CD14-positive monocyte (primary cell): ENCODE measurements at regions not wholly inside any gene's neighbourhood (a gene's known extent, or its start where the extent isn't known, plus 50 kb on each side); places are given as distances from the start of the nearest gene placed in this dataset.

Experiments used
- DNase-seq, 3 donors: peaks; one replicate each; pipeline ENCODE4 v3.0.0-alpha.2; 2011 to 2022
- H2AFZ ChIP-seq: 2 replicates; pipeline ENCODE4 v1.6.0; 2012; ENCODE audit warnings: mild to moderate bottlenecking, low read depth, low read length, inconsistent platforms; ENCODE audit not compliant: insufficient read depth, poor library complexity, severe bottlenecking
- H3K27ac ChIP-seq, 2 donors: 1 replicate in 1 of 2; 2 replicates in 1 of 2; pipeline ENCODE4 v1.5.1; 2012 to 2013; ENCODE audit warnings: low read length in 2 of 2, control low read depth in 1 of 2, inconsistent platforms in 1 of 2, low read depth in 1 of 2, mild to moderate bottlenecking in 1 of 2
- H3K27me3 ChIP-seq, 2 donors: one replicate each; pipeline versions ENCODE4 v1.6.0 to v1.6.1; 2011 to 2013; ENCODE audit warnings: low read length in 2 of 2; ENCODE audit not compliant: control insufficient read depth in 2 of 2, insufficient read depth in 2 of 2
- H3K36me3 ChIP-seq, 2 donors: replicated peaks in 1 of 2; 1 replicate in 1 of 2; 2 replicates in 1 of 2; pipeline versions ENCODE4 v1.5.1 to v1.6.1; 2012 to 2013; ENCODE audit warnings: low read length in 2 of 2, control low read depth in 1 of 2, inconsistent platforms in 1 of 2, mild to moderate bottlenecking in 1 of 2; ENCODE audit not compliant: insufficient read depth in 2 of 2, control insufficient read depth in 1 of 2
- H3K4me1 ChIP-seq, 2 donors: 1 replicate in 1 of 2; 2 replicates in 1 of 2; pipeline versions ENCODE4 v1.5.1 to v1.6.1; 2012 to 2013; ENCODE audit warnings: low read length in 2 of 2, control low read depth in 1 of 2, inconsistent platforms in 1 of 2, mild to moderate bottlenecking in 1 of 2, moderate library complexity in 1 of 2; ENCODE audit not compliant: insufficient read depth in 2 of 2, control insufficient read depth in 1 of 2
- H3K4me2 ChIP-seq: replicated peaks from 2 replicates; pipeline ENCODE3; 2012; ENCODE audit warnings: low read length, moderate library complexity, mild to moderate bottlenecking; ENCODE audit not compliant: poor library complexity, severe bottlenecking; ENCODE audit errors: extremely low read depth
- H3K4me3 ChIP-seq, 3 experiments: fragments of 200-600 bp in 1 of 3; sonication (generic) in 1 of 3; replicated peaks in 1 of 3; 1 replicate in 2 of 3; 2 replicates in 1 of 3; pipeline ENCODE4 v1.5.1; 2011 to 2013; ENCODE audit warnings: low read length in 3 of 3, mild to moderate bottlenecking in 3 of 3, control low read depth in 2 of 3, low read depth in 2 of 3, inconsistent platforms in 1 of 3, moderate library complexity in 1 of 3
- H3K79me2 ChIP-seq: 2 replicates; pipeline ENCODE4 v1.6.0; 2012; ENCODE audit warnings: mild to moderate bottlenecking, control low read depth, inconsistent platforms, low read length, moderate library complexity; ENCODE audit not compliant: insufficient read depth
- H3K9ac ChIP-seq: 2 replicates; pipeline ENCODE4 v1.6.0; 2017; ENCODE audit warnings: low read length, mild to moderate bottlenecking; ENCODE audit not compliant: insufficient read depth, poor library complexity, severe bottlenecking
- H3K9me3 ChIP-seq, 2 donors: replicated peaks in 1 of 2; 1 replicate in 1 of 2; 2 replicates in 1 of 2; pipeline versions ENCODE4 v1.5.1 to v1.6.1; 2012 to 2013; ENCODE audit warnings: low read length in 2 of 2, control low read depth in 1 of 2; ENCODE audit not compliant: control insufficient read depth in 1 of 2, insufficient read depth in 1 of 2
- H4K20me1 ChIP-seq: 2 replicates; pipeline ENCODE4 v1.6.0; 2012; ENCODE audit warnings: mild to moderate bottlenecking, low read length, control low read depth, moderate library complexity; ENCODE audit not compliant: insufficient read depth
- H3K27ac Mint-ChIP-seq, 7 donors: one replicate each; pipeline ENCODE4 v1.8.0; 2020; ENCODE audit warnings: mild to moderate bottlenecking in 7 of 7, mixed read lengths in 7 of 7, moderate library complexity in 6 of 7, inconsistent platforms in 2 of 7
- H3K27me3 Mint-ChIP-seq, 3 donors: one replicate each; pipeline ENCODE4 v1.8.0; 2021 to 2022; ENCODE audit warnings: low read depth in 3 of 3, mild to moderate bottlenecking in 3 of 3, mixed read lengths in 3 of 3, moderate library complexity in 3 of 3, inconsistent platforms in 1 of 3
- H3K36me3 Mint-ChIP-seq, 2 donors: one replicate each; pipeline ENCODE4 v1.8.0; 2020; ENCODE audit warnings: mixed read lengths in 2 of 2, inconsistent platforms in 1 of 2, mild to moderate bottlenecking in 1 of 2
- H3K4me1 Mint-ChIP-seq: one replicate; pipeline ENCODE4 v1.8.0; 2020; ENCODE audit warnings: mild to moderate bottlenecking, mixed read lengths
- H3K4me3 Mint-ChIP-seq, 2 donors: one replicate each; pipeline ENCODE4 v1.8.0; 2020; ENCODE audit warnings: mild to moderate bottlenecking in 2 of 2, mixed read lengths in 2 of 2, moderate library complexity in 1 of 2
- H3K9me3 Mint-ChIP-seq, 7 donors: one replicate each; pipeline ENCODE4 v1.8.0; 2020 to 2022; ENCODE audit warnings: mixed read lengths in 7 of 7, mild to moderate bottlenecking in 6 of 7, moderate library complexity in 6 of 7, inconsistent platforms in 2 of 7
- WGBS: methylation state at CpG from one replicate; pipeline ENCODE4 v1.1.5; 2013; ENCODE audit warnings: missing lambda C conversion rate; ENCODE audit not compliant: insufficient coverage; 5-methylcytosine and 5-hydroxymethylcytosine counted together
- intact Hi-C, 2 donors: fragments of 100-400 bp; cut with micrococcal nuclease; formaldehyde crosslinking; loops; one replicate each; pipeline versions ENCODE4 v1.15.0 to v1.15.1; 2023
- TF ChIP-seq, protein P1 (sequence below): fragments of 200-600 bp; IDR thresholded peaks from one replicate; pipeline ENCODE4 v1.8.0; 2022; ENCODE audit warnings: antibody characterized with exemption, mild to moderate bottlenecking

DNA sequence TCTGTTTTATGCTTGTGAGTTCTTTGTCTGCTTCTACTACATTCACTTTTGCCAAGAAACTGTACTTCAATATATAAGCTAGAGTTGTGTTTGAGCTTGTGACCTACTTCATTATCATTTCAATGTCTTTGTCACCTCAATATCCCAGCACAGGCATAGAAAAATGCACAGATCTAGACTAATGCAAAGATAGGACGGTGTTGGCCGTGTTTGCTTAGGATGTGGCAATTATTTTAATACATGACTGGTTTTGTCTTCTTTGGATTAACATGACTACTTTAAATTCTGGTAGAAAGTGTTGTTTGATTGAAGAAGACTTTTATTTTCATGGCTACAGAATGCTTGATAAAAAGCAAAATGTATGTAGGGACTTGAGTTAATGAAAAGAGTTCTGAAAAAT lies 1075.0 kb upstream of the GJE1 start:
- WGBS: no CpG with 5 or more reads among the region's 2 CpGs
- Mint-ChIP-seq H3K4me1 (peaks cover 5% of the 10 kb centered on the region), H3K36me3 (no peaks in the 10 kb centered on the region), H3K9me3 (peaks cover 0 to 2% (median 0%) of the 10 kb centered on the region in 7 donors), H3K27me3 (no peaks in the 10 kb centered on the region), H3K27ac (no peak overlapping the region), H3K4me3 (no peak overlapping the region)
- no peaks in the 10 kb centered on the region for H3K36me3 ChIP-seq
- no peak overlapping the region for H3K4me2 ChIP-seq
- no peak overlapping the region for H3K27ac ChIP-seq
- intact Hi-C loops: no loop called here
- H3K9ac ChIP-seq: no peak overlapping the region
- TF ChIP-seq, protein P1, sequence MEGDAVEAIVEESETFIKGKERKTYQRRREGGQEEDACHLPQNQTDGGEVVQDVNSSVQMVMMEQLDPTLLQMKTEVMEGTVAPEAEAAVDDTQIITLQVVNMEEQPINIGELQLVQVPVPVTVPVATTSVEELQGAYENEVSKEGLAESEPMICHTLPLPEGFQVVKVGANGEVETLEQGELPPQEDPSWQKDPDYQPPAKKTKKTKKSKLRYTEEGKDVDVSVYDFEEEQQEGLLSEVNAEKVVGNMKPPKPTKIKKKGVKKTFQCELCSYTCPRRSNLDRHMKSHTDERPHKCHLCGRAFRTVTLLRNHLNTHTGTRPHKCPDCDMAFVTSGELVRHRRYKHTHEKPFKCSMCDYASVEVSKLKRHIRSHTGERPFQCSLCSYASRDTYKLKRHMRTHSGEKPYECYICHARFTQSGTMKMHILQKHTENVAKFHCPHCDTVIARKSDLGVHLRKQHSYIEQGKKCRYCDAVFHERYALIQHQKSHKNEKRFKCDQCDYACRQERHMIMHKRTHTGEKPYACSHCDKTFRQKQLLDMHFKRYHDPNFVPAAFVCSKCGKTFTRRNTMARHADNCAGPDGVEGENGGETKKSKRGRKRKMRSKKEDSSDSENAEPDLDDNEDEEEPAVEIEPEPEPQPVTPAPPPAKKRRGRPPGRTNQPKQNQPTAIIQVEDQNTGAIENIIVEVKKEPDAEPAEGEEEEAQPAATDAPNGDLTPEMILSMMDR: no peak
- no peak overlapping the region for H3K4me3 ChIP-seq
- H4K20me1 ChIP-seq: no peaks in the 10 kb centered on the region
- H3K27me3 ChIP-seq: no peaks in the 10 kb centered on the region
- H3K9me3 ChIP-seq: no peaks in the 10 kb centered on the region
- H2AFZ ChIP-seq: no peak overlapping the region
- no peaks in the 10 kb centered on the region for H3K79me2 ChIP-seq
- no peaks in the 10 kb centered on the region for H3K4me1 ChIP-seq
- no peak for DNase-seq

DNA sequence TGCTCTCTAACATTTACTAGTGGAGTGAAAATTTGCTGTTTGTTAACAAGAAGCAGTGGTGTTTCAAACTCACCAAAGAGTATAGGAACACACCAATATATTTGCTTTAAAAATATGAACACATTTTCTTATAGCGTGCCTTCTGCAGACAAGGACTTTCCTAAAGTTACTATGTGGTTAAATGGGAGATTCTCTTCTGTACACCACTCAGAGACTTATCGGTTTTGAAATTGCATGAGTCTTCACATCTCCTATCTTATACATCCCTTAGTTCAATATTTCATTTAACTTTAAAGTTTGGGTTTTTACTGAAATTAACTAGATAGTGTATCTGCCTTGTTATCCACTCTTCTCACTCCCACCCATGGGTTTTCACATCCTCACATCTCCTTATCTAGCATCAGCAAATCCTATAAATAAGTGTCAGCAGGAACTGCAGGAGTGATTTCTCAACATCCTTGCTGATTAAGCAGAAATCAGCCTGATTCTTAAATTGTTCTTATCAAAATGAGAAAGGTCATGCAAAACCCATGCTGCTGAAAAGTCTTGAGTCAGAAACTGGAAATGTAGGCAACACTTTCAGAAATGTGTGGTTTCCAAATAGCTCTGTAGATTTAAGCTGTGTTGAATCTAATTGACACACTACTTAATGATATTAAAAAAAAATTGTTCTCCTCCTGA lies 1075.6 kb upstream of the GJE1 start:
- no CpG with 5 or more reads among the region's 2 CpGs for WGBS
- Histone ChIP-seq H3K9me3 (no peaks in the 10 kb centered on the region), H3K4me2 (no peak overlapping the region), H4K20me1 (no peaks in the 10 kb centered on the region), H3K36me3 (no peaks in the 10 kb centered on the region), H2AFZ (no peak overlapping the region), H3K27me3 (no peaks in the 10 kb centered on the region), H3K4me1 (no peaks in the 10 kb centered on the region), H3K27ac (no peak overlapping the region), H3K79me2 (no peaks in the 10 kb centered on the region), H3K4me3 (no peak overlapping the region), H3K9ac (no peak overlapping the region)
- H3K4me1 Mint-ChIP-seq: peaks cover 5% of the 10 kb centered on the region
- no peaks in the 10 kb centered on the region for H3K36me3 Mint-ChIP-seq
- H3K27me3 Mint-ChIP-seq: no peaks in the 10 kb centered on the region
- no peak for DNase-seq
- no peak overlapping the region for H3K27ac Mint-ChIP-seq
- peaks cover 0 to 2% (median 0%) of the 10 kb centered on the region in 7 donors for H3K9me3 Mint-ChIP-seq
- intact Hi-C loops: no loop called here
- TF ChIP-seq, protein P1: no peak
- no peak overlapping the region for H3K4me3 Mint-ChIP-seq
